Activated naive CD4-positive, alpha-beta T cell treated with anti-CD3 and anti-CD28 coated beads, Interleukin-2, amount 50 U/mL, for 24 hours (primary cell): ENCODE measurements at regions not wholly inside any gene's neighbourhood (a gene's known extent, or its start where the extent isn't known, plus 50 kb on each side); places are given as distances from the start of the nearest gene placed in this dataset.

Experiments
- H3K27ac Mint-ChIP-seq: one replicate; pipeline ENCODE4 v1.8.0; 2021; ENCODE audit warnings: mild to moderate bottlenecking, mixed read lengths
- H3K27me3 Mint-ChIP-seq: one replicate; pipeline ENCODE4 v1.8.0; 2021; ENCODE audit warnings: mixed read lengths
- H3K36me3 Mint-ChIP-seq: one replicate; pipeline ENCODE4 v1.8.0; 2021; ENCODE audit warnings: mixed read lengths
- H3K4me1 Mint-ChIP-seq: one replicate; pipeline ENCODE4 v1.8.0; 2021; ENCODE audit warnings: mixed read lengths
- H3K4me3 Mint-ChIP-seq: one replicate; pipeline ENCODE4 v1.8.0; 2021; ENCODE audit warnings: mild to moderate bottlenecking, mixed read lengths
- H3K9me3 Mint-ChIP-seq: one replicate; pipeline ENCODE4 v1.8.0; 2021; ENCODE audit warnings: mixed read lengths

- no peak overlapping the region for H3K4me3 Mint-ChIP-seq
- H3K9me3 Mint-ChIP-seq, result no peaks in the 10 kb centered on the region
- H3K27me3 Mint-ChIP-seq, result no peaks in the 10 kb centered on the region
- peaks cover 7% of the 10 kb centered on the region for H3K4me1 Mint-ChIP-seq
- H3K36me3 Mint-ChIP-seq, result no peaks in the 10 kb centered on the region
- H3K27ac Mint-ChIP-seq, result peak overlapping the region; percentile 51
These were observed 148.8 kb downstream of the SLC38A4 start for GRCh38 chr12:46676797-46677520.

- H3K27ac Mint-ChIP-seq, result no peak overlapping the region
- H3K4me3 Mint-ChIP-seq, result no peak overlapping the region
- no peaks in the 10 kb centered on the region for H3K9me3 Mint-ChIP-seq
- H3K27me3 Mint-ChIP-seq, result no peaks in the 10 kb centered on the region
- H3K36me3 Mint-ChIP-seq, result no peaks in the 10 kb centered on the region
- peaks cover 7% of the 10 kb centered on the region for H3K4me1 Mint-ChIP-seq
These were observed 149.4 kb downstream of the SLC38A4 start for GRCh38 chr12:46676396-46676795.

- Mint-ChIP-seq H3K4me3 (no peak overlapping the region), H3K4me1 (peaks cover 7% of the 10 kb centered on the region), H3K27ac (no peak overlapping the region), H3K36me3 (no peaks in the 10 kb centered on the region), H3K9me3 (no peaks in the 10 kb centered on the region), H3K27me3 (no peaks in the 10 kb centered on the region)
These were observed 150.1 kb downstream of the SLC38A4 start for GRCh38 chr12:46675736-46676135.

GRCh38 chr12:46674800-46675199 is 151.0 kb downstream of the SLC38A4 start:
- Mint-ChIP-seq H3K4me3 (no peak overlapping the region), H3K4me1 (peaks cover 7% of the 10 kb centered on the region), H3K27ac (no peak overlapping the region), H3K36me3 (peaks cover 3% of the 10 kb centered on the region), H3K27me3 (no peaks in the 10 kb centered on the region), H3K9me3 (no peaks in the 10 kb centered on the region)

- Mint-ChIP-seq H3K4me1 (peaks cover 7% of the 10 kb centered on the region), H3K4me3 (no peak overlapping the region), H3K36me3 (peaks cover 3% of the 10 kb centered on the region), H3K27me3 (no peaks in the 10 kb centered on the region), H3K27ac (no peak overlapping the region), H3K9me3 (no peaks in the 10 kb centered on the region)
These were observed 151.7 kb downstream of the SLC38A4 start for GRCh38 chr12:46674129-46674528.

GRCh38 chr12:46671102-46671501 is 154.7 kb downstream of the SLC38A4 start:
- H3K27me3 Mint-ChIP-seq, result no peaks in the 10 kb centered on the region
- peaks cover 3% of the 10 kb centered on the region for H3K36me3 Mint-ChIP-seq
- H3K9me3 Mint-ChIP-seq, result no peaks in the 10 kb centered on the region
- H3K4me1 Mint-ChIP-seq, result peaks cover 7% of the 10 kb centered on the region
- no peak overlapping the region for H3K4me3 Mint-ChIP-seq
- no peak overlapping the region for H3K27ac Mint-ChIP-seq

- H3K27ac Mint-ChIP-seq, result no peak overlapping the region
- H3K27me3 Mint-ChIP-seq, result no peaks in the 10 kb centered on the region
These were observed 155.2 kb downstream of the SLC38A4 start for GRCh38 chr12:46670636-46671035.

GRCh38 chr12:46669720-46670119 is 156.1 kb downstream of the SLC38A4 start:
- Mint-ChIP-seq H3K27ac (no peak overlapping the region), H3K4me3 (no peak overlapping the region), H3K4me1 (no peaks in the 10 kb centered on the region), H3K27me3 (no peaks in the 10 kb centered on the region), H3K9me3 (no peaks in the 10 kb centered on the region), H3K36me3 (peaks cover 3% of the 10 kb centered on the region)

More at GRCh38 chr12:46670636-46671035, 155.2 kb downstream of the SLC38A4 start:
- Mint-ChIP-seq H3K36me3 (peaks cover 3% of the 10 kb centered on the region), H3K9me3 (no peaks in the 10 kb centered on the region), H3K4me1 (peaks cover 7% of the 10 kb centered on the region), H3K4me3 (no peak overlapping the region)

GRCh38 chr12:46667551-46667950 is 158.2 kb downstream of the SLC38A4 start:
- H3K4me1 Mint-ChIP-seq, result no peaks in the 10 kb centered on the region
- H3K4me3 Mint-ChIP-seq, result no peak overlapping the region
- no peaks in the 10 kb centered on the region for H3K27me3 Mint-ChIP-seq
- peaks cover 3% of the 10 kb centered on the region for H3K36me3 Mint-ChIP-seq
- H3K9me3 Mint-ChIP-seq, result no peaks in the 10 kb centered on the region
- H3K27ac Mint-ChIP-seq, result no peak overlapping the region

- Mint-ChIP-seq H3K4me3 (no peak overlapping the region), H3K36me3 (no peaks in the 10 kb centered on the region)
These were observed 161.0 kb downstream of the SLC38A4 start for GRCh38 chr12:46664761-46665287.

GRCh38 chr12:46663318-46663717 is 162.5 kb downstream of the SLC38A4 start:
- no peak overlapping the region for H3K4me3 Mint-ChIP-seq
- H3K27me3 Mint-ChIP-seq, result no peaks in the 10 kb centered on the region
- peaks cover 29% of the 10 kb centered on the region for H3K4me1 Mint-ChIP-seq
- H3K27ac Mint-ChIP-seq, result no peak overlapping the region
- H3K9me3 Mint-ChIP-seq, result no peaks in the 10 kb centered on the region
- no peaks in the 10 kb centered on the region for H3K36me3 Mint-ChIP-seq

More at GRCh38 chr12:46664761-46665287, 161.0 kb downstream of the SLC38A4 start:
- Mint-ChIP-seq H3K27ac (no peak overlapping the region), H3K9me3 (no peaks in the 10 kb centered on the region), H3K27me3 (no peaks in the 10 kb centered on the region), H3K4me1 (peaks cover 19% of the 10 kb centered on the region)

- Mint-ChIP-seq H3K4me3 (no peak overlapping the region), H3K4me1 (peaks cover 29% of the 10 kb centered on the region), H3K27ac (no peak overlapping the region)
These were observed 164.5 kb downstream of the SLC38A4 start for GRCh38 chr12:46661110-46661845.

GRCh38 chr12:46660719-46661109 is 165.1 kb downstream of the SLC38A4 start:
- Mint-ChIP-seq H3K27ac (no peak overlapping the region), H3K4me1 (peaks cover 29% of the 10 kb centered on the region), H3K36me3 (no peaks in the 10 kb centered on the region), H3K9me3 (no peaks in the 10 kb centered on the region), H3K27me3 (no peaks in the 10 kb centered on the region), H3K4me3 (no peak overlapping the region)

More at GRCh38 chr12:46661110-46661845, 164.5 kb downstream of the SLC38A4 start:
- Mint-ChIP-seq H3K9me3 (no peaks in the 10 kb centered on the region), H3K27me3 (no peaks in the 10 kb centered on the region), H3K36me3 (no peaks in the 10 kb centered on the region)

- no peak overlapping the region for H3K4me3 Mint-ChIP-seq
- H3K27me3 Mint-ChIP-seq, result no peaks in the 10 kb centered on the region
- H3K27ac Mint-ChIP-seq, result peak overlapping the region; percentile 30
- peaks cover 29% of the 10 kb centered on the region for H3K4me1 Mint-ChIP-seq
- no peaks in the 10 kb centered on the region for H3K36me3 Mint-ChIP-seq
- no peaks in the 10 kb centered on the region for H3K9me3 Mint-ChIP-seq
These were observed 165.5 kb downstream of the SLC38A4 start for GRCh38 chr12:46660276-46660675.

- Mint-ChIP-seq H3K36me3 (no peaks in the 10 kb centered on the region), H3K4me1 (peaks cover 29% of the 10 kb centered on the region), H3K27ac (no peak overlapping the region), H3K4me3 (peak overlapping the region; percentile 16), H3K27me3 (no peaks in the 10 kb centered on the region), H3K9me3 (no peaks in the 10 kb centered on the region)
These were observed 166.0 kb downstream of the SLC38A4 start for GRCh38 chr12:46659824-46660223.

GRCh38 chr12:46659032-46659650 is 166.7 kb downstream of the SLC38A4 start:
- Mint-ChIP-seq H3K9me3 (no peaks in the 10 kb centered on the region), H3K27ac (peak overlapping the region; percentile 64), H3K4me3 (no peak overlapping the region), H3K36me3 (no peaks in the 10 kb centered on the region), H3K27me3 (no peaks in the 10 kb centered on the region), H3K4me1 (peaks cover 29% of the 10 kb centered on the region)
